ENCODE measurements at regions not wholly inside any gene's neighbourhood (a gene's known extent, or its start where the extent isn't known, plus 50 kb on each side); places are given as distances from the start of the nearest gene placed in this dataset.
A peak's percentile ranks its signal among the peaks of the same experiment; 100 is the strongest.

DNA sequence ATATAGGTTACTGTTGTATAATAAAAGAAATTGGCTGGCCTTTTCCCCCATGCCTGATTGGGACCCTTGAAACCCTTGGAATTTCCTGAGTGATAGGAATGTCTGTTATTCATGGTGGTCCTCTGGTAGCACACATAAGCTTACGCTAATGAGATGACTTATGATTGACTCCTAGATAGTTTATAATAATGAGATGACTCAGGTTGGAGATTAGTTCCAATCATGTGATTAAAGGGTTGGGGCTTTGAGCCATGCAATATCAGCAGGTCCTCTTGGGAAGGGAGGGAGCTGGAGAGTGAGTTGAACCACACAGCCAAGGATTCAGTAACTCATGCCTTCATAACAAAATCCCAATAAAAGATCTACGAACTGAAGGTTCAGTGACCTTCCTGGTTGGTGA, 407.6 kb upstream of the MANEA start:
- no peak overlapping the region for H3K4me3 ChIP-seq (ENCODE audit: low read length in 2 of 2)
- H3K27ac ChIP-seq (ENCODE audit: low read depth in 1 of 2, low read length in 1 of 2) = no peak overlapping the region
- no peaks in the 10 kb centered on the region for H3K36me3 ChIP-seq (ENCODE audit: control insufficient read depth in 2 of 2, insufficient read depth in 2 of 2, low read length in 1 of 2)
- H3K27me3 ChIP-seq (ENCODE audit: control insufficient read depth in 2 of 2, insufficient read depth in 1 of 2, low read length in 1 of 2) = no peaks in the 10 kb centered on the region
- no peaks in the 10 kb centered on the region for H3K9me3 ChIP-seq (ENCODE audit: control insufficient read depth in 2 of 2, insufficient read depth in 1 of 2, low read length in 1 of 2)
- no peak for DNase-seq (ENCODE audit: low read depth in 6 of 9, low spot score in 9 of 9)
- no peaks in the 10 kb centered on the region for H3K4me1 ChIP-seq (ENCODE audit: control insufficient read depth in 2 of 2, insufficient read depth in 2 of 2, low read length in 2 of 2)
- 80% methylated on average over 2 of the region's 2 CpGs for WGBS

DNA sequence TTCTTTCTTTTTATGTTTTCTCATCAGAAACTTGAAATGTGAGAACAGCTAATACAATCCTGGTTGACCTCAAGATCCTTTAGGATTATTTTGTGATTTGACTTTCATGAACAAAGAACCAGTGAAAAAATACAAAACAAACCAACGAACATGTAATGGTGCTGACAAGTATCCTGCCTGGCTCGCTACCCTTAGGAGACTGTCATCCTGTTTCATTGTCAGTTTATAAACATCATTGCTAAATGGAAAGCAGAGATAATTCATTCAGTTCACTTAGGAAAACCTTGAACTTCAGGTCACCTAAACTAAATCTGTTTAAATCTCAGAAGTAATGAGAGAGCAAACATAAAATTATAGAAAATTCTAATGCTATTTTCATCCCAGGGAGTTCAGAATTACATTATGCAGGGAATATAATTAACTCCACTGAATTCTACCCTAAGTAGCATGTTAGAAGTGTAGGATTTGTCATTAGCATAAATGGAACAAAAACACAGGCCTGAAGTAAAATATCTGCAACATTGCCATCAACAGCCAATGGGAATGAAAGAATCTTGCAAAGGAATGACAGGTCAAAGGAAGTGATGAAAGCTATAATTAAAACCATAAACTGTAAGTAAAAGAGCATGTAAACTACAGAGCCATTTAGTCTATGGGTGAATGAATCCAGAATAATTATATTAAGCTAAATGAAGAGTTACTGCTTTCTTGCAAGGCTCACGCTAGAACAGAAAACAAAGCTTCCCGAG, 401.2 kb upstream of the MANEA start:
- H3K27me3 ChIP-seq (ENCODE audit: control insufficient read depth in 2 of 2, insufficient read depth in 1 of 2, low read length in 1 of 2) = no peaks in the 10 kb centered on the region
- no peaks in the 10 kb centered on the region for H3K9me3 ChIP-seq (ENCODE audit: control insufficient read depth in 2 of 2, insufficient read depth in 1 of 2, low read length in 1 of 2)
- no peaks in the 10 kb centered on the region for H3K4me1 ChIP-seq (ENCODE audit: control insufficient read depth in 2 of 2, insufficient read depth in 2 of 2, low read length in 2 of 2)
- H3K36me3 ChIP-seq (ENCODE audit: control insufficient read depth in 2 of 2, insufficient read depth in 2 of 2, low read length in 1 of 2) = no peaks in the 10 kb centered on the region
- WGBS = 83% methylated on average over 4 of the region's 4 CpGs
- no peak for DNase-seq (ENCODE audit: low read depth in 6 of 9, low spot score in 9 of 9)
- H3K4me3 ChIP-seq (ENCODE audit: low read length in 2 of 2) = no peak overlapping the region
- no peak overlapping the region for H3K27ac ChIP-seq (ENCODE audit: low read depth in 1 of 2, low read length in 1 of 2)

DNA sequence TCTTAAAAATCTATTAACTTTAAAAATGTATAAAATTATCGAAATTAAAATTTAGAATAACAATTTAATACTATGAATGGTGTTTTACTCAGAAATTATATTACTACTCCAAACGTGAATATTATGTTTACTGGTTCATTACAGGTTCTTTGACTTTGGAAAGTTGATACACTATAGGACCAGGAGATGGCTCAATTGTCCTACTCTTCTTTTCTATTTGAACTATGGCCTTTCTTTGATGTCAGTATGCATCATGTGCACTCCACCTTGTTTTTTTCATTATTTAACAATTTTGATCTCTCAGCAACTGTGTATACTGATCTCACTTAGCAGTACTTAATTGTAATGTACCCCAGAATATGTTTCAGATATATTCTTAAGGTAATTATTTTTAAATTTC, 391.5 kb upstream of the MANEA start:
- no peak for DNase-seq (ENCODE audit: low read depth in 6 of 9, low spot score in 9 of 9)
- no peaks in the 10 kb centered on the region for H3K9me3 ChIP-seq (ENCODE audit: control insufficient read depth in 2 of 2, insufficient read depth in 1 of 2, low read length in 1 of 2)
- WGBS = 64% methylated on average over 2 of the region's 2 CpGs

DNA sequence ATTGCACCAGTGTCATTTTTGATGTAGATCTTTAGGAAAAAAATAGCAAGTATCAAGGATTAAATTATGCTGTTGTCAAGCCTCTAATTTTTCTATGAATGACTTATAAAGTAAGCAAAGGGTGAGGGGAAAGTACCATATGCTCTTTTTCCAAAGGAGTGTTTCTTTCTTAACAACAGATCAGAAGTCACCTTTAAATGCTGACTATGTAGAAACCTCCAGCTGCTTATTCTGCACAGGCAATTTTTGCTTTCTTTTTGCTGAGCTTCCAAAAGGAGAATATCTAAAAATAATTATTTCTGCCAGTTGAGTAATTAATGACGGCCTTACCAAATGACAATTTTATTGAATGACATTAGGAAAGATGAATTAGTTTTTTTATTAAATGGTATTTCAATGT, 390.6 kb upstream of the MANEA start:
- H3K27me3 ChIP-seq (ENCODE audit: control insufficient read depth in 2 of 2, insufficient read depth in 1 of 2, low read length in 1 of 2) = no peaks in the 10 kb centered on the region
- no peaks in the 10 kb centered on the region for H3K9me3 ChIP-seq (ENCODE audit: control insufficient read depth in 2 of 2, insufficient read depth in 1 of 2, low read length in 1 of 2)
- 84% methylated on average over 1 of the region's 1 CpG for WGBS
- no peak overlapping the region for H3K27ac ChIP-seq (ENCODE audit: low read depth in 1 of 2, low read length in 1 of 2)
- H3K36me3 ChIP-seq (ENCODE audit: control insufficient read depth in 2 of 2, insufficient read depth in 2 of 2, low read length in 1 of 2) = no peaks in the 10 kb centered on the region
- DNase-seq (ENCODE audit: low read depth in 6 of 9, low spot score in 9 of 9) = no peak
- no peak overlapping the region for H3K4me3 ChIP-seq (ENCODE audit: low read length in 2 of 2)
- H3K4me1 ChIP-seq (ENCODE audit: control insufficient read depth in 2 of 2, insufficient read depth in 2 of 2, low read length in 2 of 2) = no peaks in the 10 kb centered on the region

More for the DNA sequence above, 391.5 kb upstream of the MANEA start:
- Histone ChIP-seq H3K27me3 (ENCODE audit: control insufficient read depth in 2 of 2, insufficient read depth in 1 of 2, low read length in 1 of 2) (no peaks in the 10 kb centered on the region), H3K4me3 (ENCODE audit: low read length in 2 of 2) (no peak overlapping the region), H3K4me1 (ENCODE audit: control insufficient read depth in 2 of 2, insufficient read depth in 2 of 2, low read length in 2 of 2) (no peaks in the 10 kb centered on the region), H3K36me3 (ENCODE audit: control insufficient read depth in 2 of 2, insufficient read depth in 2 of 2, low read length in 1 of 2) (no peaks in the 10 kb centered on the region), H3K27ac (ENCODE audit: low read depth in 1 of 2, low read length in 1 of 2) (no peak overlapping the region)

DNA sequence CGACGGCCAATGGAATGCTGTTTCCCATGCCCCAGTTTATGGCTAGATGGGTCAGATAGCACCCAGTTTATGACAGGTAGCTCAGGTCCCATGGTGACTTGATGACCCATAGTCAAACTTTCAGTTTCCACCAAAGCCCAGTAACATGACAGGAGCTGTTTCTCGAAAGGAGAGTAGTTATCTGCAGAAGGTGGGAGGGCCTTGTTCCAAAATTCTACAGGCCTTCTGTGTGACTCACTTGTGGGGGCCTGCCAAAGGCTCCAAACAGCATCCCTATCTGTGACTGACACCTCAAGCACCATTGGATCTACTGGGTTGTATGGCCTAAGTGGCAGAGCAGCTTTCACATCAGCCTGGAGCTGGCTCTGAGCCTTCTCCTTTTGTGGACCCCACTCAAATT, 379.7 kb upstream of the MANEA start:
- Histone ChIP-seq H3K27ac (ENCODE audit: low read depth in 1 of 2, low read length in 1 of 2) (no peak overlapping the region), H3K4me1 (ENCODE audit: control insufficient read depth in 2 of 2, insufficient read depth in 2 of 2, low read length in 2 of 2) (no peaks in the 10 kb centered on the region), H3K36me3 (ENCODE audit: control insufficient read depth in 2 of 2, insufficient read depth in 2 of 2, low read length in 1 of 2) (no peaks in the 10 kb centered on the region), H3K27me3 (ENCODE audit: control insufficient read depth in 2 of 2, insufficient read depth in 1 of 2, low read length in 1 of 2) (no peaks in the 10 kb centered on the region), H3K9me3 (ENCODE audit: control insufficient read depth in 2 of 2, insufficient read depth in 1 of 2, low read length in 1 of 2) (peaks cover 0 to 3% of the 10 kb centered on the region in 2 donors), H3K4me3 (ENCODE audit: low read length in 2 of 2) (no peak overlapping the region)
- 85% methylated on average over 3 of the region's 3 CpGs for WGBS
- no peak for DNase-seq (ENCODE audit: low read depth in 6 of 9, low spot score in 9 of 9)

DNA sequence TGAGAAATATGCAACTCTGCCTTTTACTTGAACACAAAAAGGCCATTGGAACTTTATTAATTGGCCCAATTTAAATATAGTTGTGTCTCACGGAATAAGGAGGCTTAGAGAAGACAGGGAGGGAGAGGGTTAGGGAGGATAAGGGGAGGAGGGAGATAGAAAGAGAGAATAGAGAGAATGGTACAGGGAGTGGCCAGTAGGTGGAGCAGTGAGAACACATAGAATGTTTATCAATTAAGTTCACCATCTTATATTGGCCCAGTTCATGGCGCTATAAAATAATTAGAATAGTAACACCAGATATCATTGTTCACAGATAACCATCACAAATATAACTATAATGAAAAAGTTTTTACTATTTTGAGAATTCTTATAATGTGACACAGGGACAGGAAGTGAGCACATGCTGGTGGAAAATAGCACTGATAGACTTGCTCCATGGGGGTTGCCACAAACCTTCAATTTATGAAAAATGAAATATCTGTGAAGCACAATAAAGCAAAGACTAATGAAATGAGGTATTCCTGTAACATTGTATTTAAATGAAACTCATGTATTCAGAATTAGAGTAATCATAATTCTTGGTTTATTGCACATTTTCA, 374.1 kb upstream of the MANEA start:
- H3K27ac ChIP-seq (ENCODE audit: low read depth in 1 of 2, low read length in 1 of 2) = no peak overlapping the region
- no peaks in the 10 kb centered on the region for H3K36me3 ChIP-seq (ENCODE audit: control insufficient read depth in 2 of 2, insufficient read depth in 2 of 2, low read length in 1 of 2)
- H3K4me1 ChIP-seq (ENCODE audit: control insufficient read depth in 2 of 2, insufficient read depth in 2 of 2, low read length in 2 of 2) = no peaks in the 10 kb centered on the region
- H3K27me3 ChIP-seq (ENCODE audit: control insufficient read depth in 2 of 2, insufficient read depth in 1 of 2, low read length in 1 of 2) = no peaks in the 10 kb centered on the region
- peak in 3 of 9 donors; percentile 1 to 16 (median 2) for DNase-seq (ENCODE audit: low read depth in 6 of 9, low spot score in 9 of 9)
- WGBS = 47% methylated on average over 2 of the region's 2 CpGs
- H3K9me3 ChIP-seq (ENCODE audit: control insufficient read depth in 2 of 2, insufficient read depth in 1 of 2, low read length in 1 of 2) = peaks cover 0 to under 1% of the 10 kb centered on the region in 2 donors
- H3K4me3 ChIP-seq (ENCODE audit: low read length in 2 of 2) = no peak overlapping the region

DNA sequence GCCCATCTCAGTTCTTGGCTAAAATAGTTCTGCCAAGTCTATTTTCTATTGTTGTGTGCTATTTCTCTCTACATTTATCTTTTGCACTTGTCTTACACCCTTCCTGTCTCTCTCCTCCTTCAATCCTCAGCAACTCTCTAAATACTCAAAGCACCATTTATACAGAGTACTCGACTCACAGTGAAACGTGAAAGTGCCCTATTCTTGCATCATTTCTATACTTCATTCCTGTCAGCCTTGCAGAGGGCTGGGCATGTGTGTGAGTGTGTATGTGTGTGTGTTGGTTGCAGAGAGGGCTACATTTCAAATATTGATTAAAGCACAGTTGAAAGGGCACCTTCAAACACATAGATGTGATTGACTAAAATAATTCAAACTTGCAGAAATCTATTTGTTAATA, 373.2 kb upstream of the MANEA start:
- no peaks in the 10 kb centered on the region for H3K4me1 ChIP-seq (ENCODE audit: control insufficient read depth in 2 of 2, insufficient read depth in 2 of 2, low read length in 2 of 2)
- H3K9me3 ChIP-seq (ENCODE audit: control insufficient read depth in 2 of 2, insufficient read depth in 1 of 2, low read length in 1 of 2) = no peaks in the 10 kb centered on the region
- no peaks in the 10 kb centered on the region for H3K27me3 ChIP-seq (ENCODE audit: control insufficient read depth in 2 of 2, insufficient read depth in 1 of 2, low read length in 1 of 2)
- H3K36me3 ChIP-seq (ENCODE audit: control insufficient read depth in 2 of 2, insufficient read depth in 2 of 2, low read length in 1 of 2) = no peaks in the 10 kb centered on the region
- no peak for DNase-seq (ENCODE audit: low read depth in 6 of 9, low spot score in 9 of 9)
- WGBS = 85% methylated on average over 2 of the region's 2 CpGs
- no peak overlapping the region for H3K4me3 ChIP-seq (ENCODE audit: low read length in 2 of 2)
- no peak overlapping the region for H3K27ac ChIP-seq (ENCODE audit: low read depth in 1 of 2, low read length in 1 of 2)

DNA sequence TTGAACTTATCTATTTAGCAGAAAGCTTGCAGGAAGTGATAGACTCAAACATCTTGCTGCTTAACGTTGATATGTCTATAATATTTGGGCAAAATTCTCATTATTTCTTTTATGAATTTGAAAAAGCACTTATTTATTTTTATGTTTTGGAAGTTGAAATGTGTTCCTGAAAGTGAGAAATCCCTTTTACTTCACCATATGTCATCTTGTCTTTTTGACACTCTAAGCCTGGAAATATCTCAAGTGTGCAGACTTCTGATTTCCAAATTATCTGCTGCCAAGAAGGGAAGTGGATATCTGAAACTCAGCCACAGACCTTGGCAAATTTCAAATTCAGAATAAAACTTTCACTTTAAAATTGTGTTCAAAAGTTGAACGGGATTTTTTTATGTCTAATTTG, 368.7 kb upstream of the MANEA start:
- no peak for DNase-seq (ENCODE audit: low read depth in 6 of 9, low spot score in 9 of 9)
- H3K36me3 ChIP-seq (ENCODE audit: control insufficient read depth in 2 of 2, insufficient read depth in 2 of 2, low read length in 1 of 2) = no peaks in the 10 kb centered on the region
- 60% methylated on average over 2 of the region's 2 CpGs for WGBS
- no peaks in the 10 kb centered on the region for H3K27me3 ChIP-seq (ENCODE audit: control insufficient read depth in 2 of 2, insufficient read depth in 1 of 2, low read length in 1 of 2)
- no peak overlapping the region for H3K27ac ChIP-seq (ENCODE audit: low read depth in 1 of 2, low read length in 1 of 2)
- no peak overlapping the region for H3K4me3 ChIP-seq (ENCODE audit: low read length in 2 of 2)
- H3K4me1 ChIP-seq (ENCODE audit: control insufficient read depth in 2 of 2, insufficient read depth in 2 of 2, low read length in 2 of 2) = no peaks in the 10 kb centered on the region
- H3K9me3 ChIP-seq (ENCODE audit: control insufficient read depth in 2 of 2, insufficient read depth in 1 of 2, low read length in 1 of 2) = no peaks in the 10 kb centered on the region

DNA sequence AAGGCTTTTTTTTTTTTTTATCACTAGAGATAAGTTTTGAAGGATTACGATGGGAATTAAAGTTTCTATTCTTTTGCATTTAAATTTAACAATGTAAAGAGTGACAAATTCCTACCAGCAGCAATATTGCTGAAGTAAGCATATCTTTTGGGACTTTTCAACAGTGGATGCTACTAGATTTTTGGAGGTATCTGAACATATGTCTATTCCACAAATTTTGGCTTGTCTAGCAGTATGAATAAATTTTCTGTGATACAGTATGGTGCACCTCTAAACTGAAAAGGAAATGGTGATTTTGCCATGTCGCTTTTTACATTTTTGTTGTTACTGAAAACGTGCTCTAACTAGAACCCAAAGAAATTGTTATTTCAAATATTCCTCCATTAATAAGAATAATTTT, 368.3 kb upstream of the MANEA start:
- 84% methylated on average over 3 of the region's 3 CpGs for WGBS
- no peaks in the 10 kb centered on the region for H3K36me3 ChIP-seq (ENCODE audit: control insufficient read depth in 2 of 2, insufficient read depth in 2 of 2, low read length in 1 of 2)
- no peaks in the 10 kb centered on the region for H3K27me3 ChIP-seq (ENCODE audit: control insufficient read depth in 2 of 2, insufficient read depth in 1 of 2, low read length in 1 of 2)
- DNase-seq (ENCODE audit: low read depth in 6 of 9, low spot score in 9 of 9) = no peak
- H3K9me3 ChIP-seq (ENCODE audit: control insufficient read depth in 2 of 2, insufficient read depth in 1 of 2, low read length in 1 of 2) = no peaks in the 10 kb centered on the region
- H3K4me1 ChIP-seq (ENCODE audit: control insufficient read depth in 2 of 2, insufficient read depth in 2 of 2, low read length in 2 of 2) = no peaks in the 10 kb centered on the region
- no peak overlapping the region for H3K4me3 ChIP-seq (ENCODE audit: low read length in 2 of 2)
- H3K27ac ChIP-seq (ENCODE audit: low read depth in 1 of 2, low read length in 1 of 2) = no peak overlapping the region

All from thymus (tissue), 11 donors.